GM12878 (cell line): ENCODE measurements at regions not wholly inside any gene's neighbourhood (a gene's known extent, or its start where the extent isn't known, plus 50 kb on each side); places are given as distances from the start of the nearest gene placed in this dataset.

ENCODE experiments used
- CHD1 ChIP-seq: IDR thresholded peaks from 2 replicates; pipeline ENCODE4 v1.6.1; 2012; ENCODE audit warnings: low read depth, low read length, improper control_type of control experiment
- CTCF ChIP-seq, 3 experiments: IDR thresholded peaks in 2 of 3; conservative IDR thresholded peaks in 1 of 3; 2 replicates each; pipeline ENCODE4 v1.5.1; 2011; ENCODE audit warnings: low read depth in 3 of 3, low read length in 3 of 3, mild to moderate bottlenecking in 3 of 3, control low read depth in 2 of 3, moderate library complexity in 2 of 3, inconsistent platforms in 1 of 3, mixed read lengths in 1 of 3; ENCODE audit not compliant: control insufficient read depth in 2 of 3, insufficient read depth in 1 of 3; ENCODE audit errors: extremely low read depth in 1 of 3
- POLR2A ChIP-seq: IDR thresholded peaks from 2 replicates; pipeline ENCODE4 v1.6.1; 2011; ENCODE audit warnings: low read depth, mild to moderate bottlenecking, low read length
- POLR2AphosphoS2 ChIP-seq: IDR thresholded peaks from 2 replicates; pipeline ENCODE4 v1.6.1; 2011; ENCODE audit warnings: low read depth, mild to moderate bottlenecking, low read length, improper control_type of control experiment, moderate library complexity
- POLR2AphosphoS5 ChIP-seq: IDR thresholded peaks from 2 replicates; pipeline ENCODE4 v1.6.1; 2011; ENCODE audit warnings: mild to moderate bottlenecking, low read length, inconsistent platforms
- RFX5 ChIP-seq: IDR thresholded peaks from 2 replicates; pipeline ENCODE4 v1.6.1; 2011; ENCODE audit warnings: low read depth, low read length, improper control_type of control experiment
- SPI1 ChIP-seq: IDR thresholded peaks from 2 replicates; pipeline ENCODE4 v1.6.1; 2011; ENCODE audit warnings: low read depth, mild to moderate bottlenecking, low read length, moderate library complexity, borderline replicate concordance; ENCODE audit not compliant: insufficient read depth
- SRF ChIP-seq, 2 experiments: IDR thresholded peaks; 2 replicates each; pipeline ENCODE4 v1.6.1; 2011; ENCODE audit warnings: low read depth in 2 of 2, low read length in 2 of 2, mild to moderate bottlenecking in 1 of 2, moderate library complexity in 1 of 2
- YY1 ChIP-seq: IDR thresholded peaks from 2 replicates; pipeline ENCODE4 v1.6.1; 2011; ENCODE audit warnings: low read depth, mild to moderate bottlenecking, low read length
- TF ChIP-seq, protein P1 (sequence below): IDR thresholded peaks from 2 replicates; pipeline ENCODE4 v1.6.1; 2011; ENCODE audit warnings: low read depth, mild to moderate bottlenecking, low read length, moderate library complexity, borderline replicate concordance; ENCODE audit errors: extremely low read depth

DNA sequence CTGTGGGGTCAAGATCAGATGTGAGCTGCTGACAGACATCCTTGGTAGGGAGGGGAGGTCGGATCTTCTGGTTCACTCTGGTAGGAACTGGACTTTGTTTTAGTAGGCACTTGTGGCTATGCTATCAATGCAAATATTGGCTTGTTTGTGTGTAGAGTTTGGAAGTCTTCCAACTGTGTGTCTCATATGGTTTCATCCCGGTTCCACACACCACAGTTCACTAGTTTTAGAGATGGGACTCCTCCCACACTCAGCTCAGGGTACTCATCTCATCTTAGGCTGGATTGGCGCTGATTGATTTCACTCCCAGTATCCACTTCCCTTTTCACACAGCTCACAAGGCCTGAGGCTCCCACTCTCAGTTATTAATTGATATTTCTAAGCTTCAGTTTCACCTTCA is 161.3 kb downstream of the THBS2 start:
- TF ChIP-seq CHD1 (no peak), CTCF (IDR thresholded peaks at IDR 0.05 in 2 of 3, conservative IDR thresholded peaks at IDR 0.05 in 1 of 3; ENCODE audit: control insufficient read depth in 2 of 3, extremely low read depth in 1 of 3, insufficient read depth in 1 of 3, low read depth in 3 of 3, low read length in 3 of 3) (no peak), POLR2AphosphoS5 (no peak), POLR2AphosphoS2 (no peak), SRF (IDR thresholded peaks at IDR 0.05; ENCODE audit: low read depth in 2 of 2, low read length in 2 of 2) (no peak), RFX5 (no peak), POLR2A (no peak), SPI1 (0 out of 2 replicates have a peak, but pooled peaks have one; percentile 21), YY1 (no peak)
- TF ChIP-seq, protein P1, sequence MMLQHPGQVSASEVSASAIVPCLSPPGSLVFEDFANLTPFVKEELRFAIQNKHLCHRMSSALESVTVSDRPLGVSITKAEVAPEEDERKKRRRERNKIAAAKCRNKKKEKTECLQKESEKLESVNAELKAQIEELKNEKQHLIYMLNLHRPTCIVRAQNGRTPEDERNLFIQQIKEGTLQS = no peak
